ENCODE measurements at regions not wholly inside any gene's neighbourhood (a gene's known extent, or its start where the extent isn't known, plus 50 kb on each side); places are given as distances from the start of the nearest gene placed in this dataset.

GRCh38 chr1:67626861-67627235 lies 58.2 kb upstream of the GADD45A start:
- Mint-ChIP-seq H3K27me3 (ENCODE audit: low read depth) (no peaks in the 10 kb centered on the region), H3K27ac (ENCODE audit: unreplicated experiment) (no peak overlapping the region), H3K9me3 (peaks cover 6% of the 10 kb centered on the region), H3K36me3 (ENCODE audit: low read depth) (no peaks in the 10 kb centered on the region), H3K4me1 (no peaks in the 10 kb centered on the region), H3K4me3 (no peak overlapping the region)
- DNase-seq (ENCODE audit: low read depth, low spot score), result no peak
- TF ChIP-seq CTCF (conservative IDR thresholded peaks at IDR 0.05), result no peak

- Mint-ChIP-seq H3K4me3 (no peak overlapping the region), H3K36me3 (ENCODE audit: low read depth) (no peaks in the 10 kb centered on the region), H3K27me3 (ENCODE audit: low read depth) (no peaks in the 10 kb centered on the region), H3K4me1 (no peaks in the 10 kb centered on the region), H3K9me3 (peaks cover 6% of the 10 kb centered on the region), H3K27ac (ENCODE audit: unreplicated experiment) (no peak overlapping the region)
- no peak for TF ChIP-seq CTCF (conservative IDR thresholded peaks at IDR 0.05)
- DNase-seq (ENCODE audit: low read depth, low spot score), result no peak
Observed at GRCh38 chr1:67627336-67627735, 57.7 kb upstream of the GADD45A start.

GRCh38 chr1:67627906-67628305 lies 57.1 kb upstream of the GADD45A start:
- Mint-ChIP-seq H3K4me3 (no peak overlapping the region), H3K27ac (ENCODE audit: unreplicated experiment) (no peak overlapping the region), H3K4me1 (no peaks in the 10 kb centered on the region), H3K9me3 (peaks cover 6% of the 10 kb centered on the region), H3K27me3 (ENCODE audit: low read depth) (no peaks in the 10 kb centered on the region), H3K36me3 (ENCODE audit: low read depth) (no peaks in the 10 kb centered on the region)
- no peak for DNase-seq (ENCODE audit: low read depth, low spot score)
- no peak for TF ChIP-seq CTCF (conservative IDR thresholded peaks at IDR 0.05)

- TF ChIP-seq CTCF (conservative IDR thresholded peaks at IDR 0.05), result no peak
- H3K4me3 Mint-ChIP-seq, result no peak overlapping the region
- no peaks in the 10 kb centered on the region for H3K27me3 Mint-ChIP-seq (ENCODE audit: low read depth)
- no peak for DNase-seq (ENCODE audit: low read depth, low spot score)
- no peaks in the 10 kb centered on the region for H3K4me1 Mint-ChIP-seq
- no peak overlapping the region for H3K27ac Mint-ChIP-seq (ENCODE audit: unreplicated experiment)
- H3K36me3 Mint-ChIP-seq (ENCODE audit: low read depth), result no peaks in the 10 kb centered on the region
- peaks cover 6% of the 10 kb centered on the region for H3K9me3 Mint-ChIP-seq
Observed at GRCh38 chr1:67629370-67630075, 55.5 kb upstream of the GADD45A start.

DNA sequence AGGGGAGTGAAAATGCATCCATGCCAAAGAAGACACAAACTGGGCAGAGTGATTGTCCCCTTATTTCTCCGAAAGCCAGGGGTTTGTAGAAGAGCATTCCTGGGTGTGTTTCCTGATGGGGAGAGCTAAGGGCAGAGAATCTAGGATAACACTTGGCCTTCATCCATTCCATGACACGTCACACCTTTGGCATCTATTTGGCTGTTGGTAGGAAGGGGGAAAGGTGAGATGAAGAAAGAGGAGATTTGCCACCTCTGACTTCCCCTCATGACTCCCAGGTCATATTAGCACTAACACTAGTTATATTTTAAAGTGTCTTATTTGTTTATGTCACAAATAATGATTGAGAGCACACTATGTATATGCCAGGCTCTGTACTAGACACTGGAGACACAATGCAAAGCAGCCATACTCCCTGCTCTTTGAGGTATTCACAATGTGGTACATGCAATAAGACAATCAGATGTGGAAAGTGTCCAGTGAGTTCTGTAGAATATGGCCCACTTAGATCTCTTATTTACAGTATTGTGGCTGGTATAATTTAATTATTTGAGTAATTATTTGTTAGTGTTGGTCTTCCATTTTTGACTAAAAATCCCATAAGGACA lies 54.5 kb upstream of the GADD45A start:
- Mint-ChIP-seq H3K4me3 (no peak overlapping the region), H3K9me3 (peaks cover 6% of the 10 kb centered on the region), H3K36me3 (ENCODE audit: low read depth) (no peaks in the 10 kb centered on the region), H3K27ac (ENCODE audit: unreplicated experiment) (no peak overlapping the region), H3K4me1 (no peaks in the 10 kb centered on the region), H3K27me3 (ENCODE audit: low read depth) (no peaks in the 10 kb centered on the region)
- DNase-seq (ENCODE audit: low read depth, low spot score), result no peak
- TF ChIP-seq CTCF (conservative IDR thresholded peaks at IDR 0.05), result no peak
